ENCODE measurements at regions not wholly inside any gene's neighbourhood (a gene's known extent, or its start where the extent isn't known, plus 50 kb on each side); places are given as distances from the start of the nearest gene placed in this dataset.

DNA sequence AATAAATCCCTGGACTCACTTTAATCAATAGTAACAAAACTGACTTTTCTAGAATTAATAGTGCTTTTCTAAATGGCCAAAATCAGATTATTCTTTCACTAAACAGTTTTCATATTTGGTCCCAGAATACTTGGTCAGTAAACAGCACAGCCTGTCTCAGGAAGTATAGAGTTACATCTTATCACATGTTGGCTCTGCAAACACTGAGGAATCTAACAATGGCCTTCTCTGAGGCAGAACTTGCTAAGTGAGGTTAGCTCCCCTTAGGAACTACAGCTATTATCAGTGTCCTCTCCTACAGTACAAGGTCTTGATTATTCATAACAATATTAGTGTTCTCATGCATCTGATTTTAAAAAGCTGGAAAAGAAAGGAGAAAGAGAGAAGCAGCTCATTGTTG lies 1622.8 kb downstream of the HACE1 start:
- TF ChIP-seq KDM1A (CRISPR knock-in tag; IDR thresholded peaks at IDR 0.05) (no peak), HNF4A (CRISPR knock-in tag; IDR thresholded peaks at IDR 0.05) (no peak), ZSCAN5A (CRISPR knock-in tag; IDR thresholded peaks at IDR 0.05; ENCODE audit: borderline replicate concordance) (no peak), U2AF1 (optimal IDR thresholded peaks at IDR 0.05; ENCODE audit: low read depth, low read length) (no peak)
- TF ChIP-seq, protein P1, sequence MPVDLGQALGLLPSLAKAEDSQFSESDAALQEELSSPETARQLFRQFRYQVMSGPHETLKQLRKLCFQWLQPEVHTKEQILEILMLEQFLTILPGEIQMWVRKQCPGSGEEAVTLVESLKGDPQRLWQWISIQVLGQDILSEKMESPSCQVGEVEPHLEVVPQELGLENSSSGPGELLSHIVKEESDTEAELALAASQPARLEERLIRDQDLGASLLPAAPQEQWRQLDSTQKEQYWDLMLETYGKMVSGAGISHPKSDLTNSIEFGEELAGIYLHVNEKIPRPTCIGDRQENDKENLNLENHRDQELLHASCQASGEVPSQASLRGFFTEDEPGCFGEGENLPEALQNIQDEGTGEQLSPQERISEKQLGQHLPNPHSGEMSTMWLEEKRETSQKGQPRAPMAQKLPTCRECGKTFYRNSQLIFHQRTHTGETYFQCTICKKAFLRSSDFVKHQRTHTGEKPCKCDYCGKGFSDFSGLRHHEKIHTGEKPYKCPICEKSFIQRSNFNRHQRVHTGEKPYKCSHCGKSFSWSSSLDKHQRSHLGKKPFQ (CRISPR knock-in tag; IDR thresholded peaks at IDR 0.05; ENCODE audit: insufficient replicate concordance): no peak
- TF ChIP-seq, protein P2, sequence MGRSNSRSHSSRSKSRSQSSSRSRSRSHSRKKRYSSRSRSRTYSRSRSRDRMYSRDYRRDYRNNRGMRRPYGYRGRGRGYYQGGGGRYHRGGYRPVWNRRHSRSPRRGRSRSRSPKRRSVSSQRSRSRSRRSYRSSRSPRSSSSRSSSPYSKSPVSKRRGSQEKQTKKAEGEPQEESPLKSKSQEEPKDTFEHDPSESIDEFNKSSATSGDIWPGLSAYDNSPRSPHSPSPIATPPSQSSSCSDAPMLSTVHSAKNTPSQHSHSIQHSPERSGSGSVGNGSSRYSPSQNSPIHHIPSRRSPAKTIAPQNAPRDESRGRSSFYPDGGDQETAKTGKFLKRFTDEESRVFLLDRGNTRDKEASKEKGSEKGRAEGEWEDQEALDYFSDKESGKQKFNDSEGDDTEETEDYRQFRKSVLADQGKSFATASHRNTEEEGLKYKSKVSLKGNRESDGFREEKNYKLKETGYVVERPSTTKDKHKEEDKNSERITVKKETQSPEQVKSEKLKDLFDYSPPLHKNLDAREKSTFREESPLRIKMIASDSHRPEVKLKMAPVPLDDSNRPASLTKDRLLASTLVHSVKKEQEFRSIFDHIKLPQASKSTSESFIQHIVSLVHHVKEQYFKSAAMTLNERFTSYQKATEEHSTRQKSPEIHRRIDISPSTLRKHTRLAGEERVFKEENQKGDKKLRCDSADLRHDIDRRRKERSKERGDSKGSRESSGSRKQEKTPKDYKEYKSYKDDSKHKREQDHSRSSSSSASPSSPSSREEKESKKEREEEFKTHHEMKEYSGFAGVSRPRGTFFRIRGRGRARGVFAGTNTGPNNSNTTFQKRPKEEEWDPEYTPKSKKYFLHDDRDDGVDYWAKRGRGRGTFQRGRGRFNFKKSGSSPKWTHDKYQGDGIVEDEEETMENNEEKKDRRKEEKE (IDR thresholded peaks at IDR 0.05): no peak

All from HepG2 (cell line).